ENCODE measurements at regions not wholly inside any gene's neighbourhood (a gene's known extent, or its start where the extent isn't known, plus 50 kb on each side); places are given as distances from the start of the nearest gene placed in this dataset.

GRCh38 chr17:11086646-11087340 is 154.2 kb upstream of the SHISA6 start:
- TF ChIP-seq, protein P1, sequence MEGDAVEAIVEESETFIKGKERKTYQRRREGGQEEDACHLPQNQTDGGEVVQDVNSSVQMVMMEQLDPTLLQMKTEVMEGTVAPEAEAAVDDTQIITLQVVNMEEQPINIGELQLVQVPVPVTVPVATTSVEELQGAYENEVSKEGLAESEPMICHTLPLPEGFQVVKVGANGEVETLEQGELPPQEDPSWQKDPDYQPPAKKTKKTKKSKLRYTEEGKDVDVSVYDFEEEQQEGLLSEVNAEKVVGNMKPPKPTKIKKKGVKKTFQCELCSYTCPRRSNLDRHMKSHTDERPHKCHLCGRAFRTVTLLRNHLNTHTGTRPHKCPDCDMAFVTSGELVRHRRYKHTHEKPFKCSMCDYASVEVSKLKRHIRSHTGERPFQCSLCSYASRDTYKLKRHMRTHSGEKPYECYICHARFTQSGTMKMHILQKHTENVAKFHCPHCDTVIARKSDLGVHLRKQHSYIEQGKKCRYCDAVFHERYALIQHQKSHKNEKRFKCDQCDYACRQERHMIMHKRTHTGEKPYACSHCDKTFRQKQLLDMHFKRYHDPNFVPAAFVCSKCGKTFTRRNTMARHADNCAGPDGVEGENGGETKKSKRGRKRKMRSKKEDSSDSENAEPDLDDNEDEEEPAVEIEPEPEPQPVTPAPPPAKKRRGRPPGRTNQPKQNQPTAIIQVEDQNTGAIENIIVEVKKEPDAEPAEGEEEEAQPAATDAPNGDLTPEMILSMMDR (IDR thresholded peaks at IDR 0.05), result no peak
- no peak for TF ChIP-seq POLR2A (IDR thresholded peaks at IDR 0.05)

All from Peyer's patch (tissue), 4 donors.